ENCODE measurements at regions not wholly inside any gene's neighbourhood (a gene's known extent, or its start where the extent isn't known, plus 50 kb on each side); places are given as distances from the start of the nearest gene placed in this dataset.
"Not testable (repeated sequence)": the region's sequence is repeated elsewhere in the genome, so short reads cannot be mapped to it uniquely, and the experiment has no call there.

DNA sequence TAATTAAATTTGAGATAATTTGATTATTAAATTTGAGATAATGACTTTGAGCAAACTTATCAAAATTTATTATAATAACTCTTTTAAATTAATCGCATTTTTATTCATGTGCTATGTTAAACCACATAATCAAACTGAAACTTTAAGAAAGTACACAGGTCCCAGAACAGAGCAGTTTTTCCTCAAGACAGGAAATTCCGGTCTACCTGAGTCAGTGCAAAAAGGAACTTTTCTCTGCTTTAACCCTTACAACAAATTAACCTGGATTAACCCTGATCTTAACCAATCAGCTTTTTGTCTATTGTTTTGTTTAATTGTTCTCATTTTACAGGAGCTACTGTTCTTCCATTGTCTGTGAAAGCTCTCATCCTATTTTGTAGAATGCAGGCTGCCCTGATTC, 195.1 kb downstream of the SPATA31A1 start:
- H3F3A ChIP-seq (ENCODE audit: control insufficient read depth, insufficient read depth); H3K27me3 ChIP-seq (ENCODE audit: control insufficient read depth, low read length); H4K20me1 ChIP-seq (ENCODE audit: control insufficient read depth, insufficient read depth, low read depth, low read length); H3K36me3 ChIP-seq (ENCODE audit: control insufficient read depth, low read length); H3K4me2 ChIP-seq (ENCODE audit: low read length); H3K9me2 ChIP-seq (replicated peaks; ENCODE audit: control insufficient read depth, low read length); H3K4me1 ChIP-seq (ENCODE audit: control insufficient read depth, low read length); H3K4me3 ChIP-seq (ENCODE audit: low read length); H3K79me2 ChIP-seq (ENCODE audit: control insufficient read depth, low read length); H3K9me3 ChIP-seq (ENCODE audit: control insufficient read depth, insufficient read depth, low read length); H3K27ac ChIP-seq (ENCODE audit: low read depth, low read length): not testable (repeated sequence)

DNA sequence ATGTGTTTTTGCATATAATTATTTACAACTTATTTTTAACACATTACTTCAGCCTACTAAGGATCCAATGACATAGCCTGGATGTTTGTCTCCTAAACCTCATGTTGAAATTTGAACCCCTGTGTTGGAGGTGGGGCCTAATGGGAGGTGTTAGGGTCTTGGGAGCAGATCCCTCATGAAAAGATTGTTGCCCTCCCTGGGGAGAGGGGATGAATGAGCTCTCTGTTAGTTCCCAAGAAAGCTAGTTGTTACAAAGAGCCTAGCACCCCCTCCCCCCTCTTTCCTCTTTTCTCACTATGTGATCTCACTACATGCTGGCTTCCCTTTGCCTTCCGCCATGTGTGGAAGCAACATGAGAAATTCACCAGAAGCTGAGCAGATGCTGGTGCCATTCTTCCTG, 196.1 kb downstream of the SPATA31A1 start:
- not testable (repeated sequence) for H3K4me1 ChIP-seq (ENCODE audit: control insufficient read depth, low read length); H3F3A ChIP-seq (ENCODE audit: control insufficient read depth, insufficient read depth); H3K4me3 ChIP-seq (ENCODE audit: low read length); H3K9me2 ChIP-seq (replicated peaks; ENCODE audit: control insufficient read depth, low read length); H3K4me2 ChIP-seq (ENCODE audit: low read length); H3K79me2 ChIP-seq (ENCODE audit: control insufficient read depth, low read length); H4K20me1 ChIP-seq (ENCODE audit: control insufficient read depth, insufficient read depth, low read depth, low read length); H3K27me3 ChIP-seq (ENCODE audit: control insufficient read depth, low read length); H3K9me3 ChIP-seq (ENCODE audit: control insufficient read depth, insufficient read depth, low read length); H3K27ac ChIP-seq (ENCODE audit: low read depth, low read length); H3K36me3 ChIP-seq (ENCODE audit: control insufficient read depth, low read length)

DNA sequence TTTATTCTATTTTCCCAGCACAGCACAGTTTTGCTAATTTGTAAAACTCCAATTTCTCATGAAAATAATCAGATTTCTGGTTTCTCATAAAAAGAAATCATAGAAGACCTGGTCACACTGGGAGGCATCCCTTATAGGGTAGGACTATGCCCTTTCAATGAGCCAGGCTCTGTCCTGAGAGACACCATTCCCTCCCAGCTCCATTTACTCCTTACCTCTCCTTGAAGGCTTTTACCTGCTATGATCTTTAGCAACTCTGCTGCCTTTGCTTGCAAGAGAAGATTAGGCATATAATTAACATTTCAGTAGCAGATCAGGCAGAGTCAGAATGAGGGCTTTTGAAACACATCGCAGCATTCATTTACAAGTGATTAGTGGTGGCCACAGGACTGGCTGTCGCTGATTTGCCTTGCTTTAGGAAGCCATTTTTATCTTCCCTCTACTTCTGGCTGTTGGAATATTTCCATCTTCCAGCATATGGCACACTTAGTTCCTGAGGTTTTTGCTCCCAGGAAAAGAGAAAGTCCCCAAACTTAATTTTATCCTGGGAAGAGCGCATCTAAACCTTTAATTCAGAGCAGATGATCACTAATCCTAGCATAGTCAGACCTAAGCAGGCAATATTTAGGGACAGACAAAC, 196.9 kb downstream of the SPATA31A1 start:
- not testable (repeated sequence) for H3K4me2 ChIP-seq (ENCODE audit: low read length); H3K36me3 ChIP-seq (ENCODE audit: control insufficient read depth, low read length); H3K27me3 ChIP-seq (ENCODE audit: control insufficient read depth, low read length); H3F3A ChIP-seq (ENCODE audit: control insufficient read depth, insufficient read depth); H3K27ac ChIP-seq (ENCODE audit: low read depth, low read length); H3K79me2 ChIP-seq (ENCODE audit: control insufficient read depth, low read length); H4K20me1 ChIP-seq (ENCODE audit: control insufficient read depth, insufficient read depth, low read depth, low read length); H3K9me2 ChIP-seq (replicated peaks; ENCODE audit: control insufficient read depth, low read length); H3K9me3 ChIP-seq (ENCODE audit: control insufficient read depth, insufficient read depth, low read length); H3K4me1 ChIP-seq (ENCODE audit: control insufficient read depth, low read length); H3K4me3 ChIP-seq (ENCODE audit: low read length)

DNA sequence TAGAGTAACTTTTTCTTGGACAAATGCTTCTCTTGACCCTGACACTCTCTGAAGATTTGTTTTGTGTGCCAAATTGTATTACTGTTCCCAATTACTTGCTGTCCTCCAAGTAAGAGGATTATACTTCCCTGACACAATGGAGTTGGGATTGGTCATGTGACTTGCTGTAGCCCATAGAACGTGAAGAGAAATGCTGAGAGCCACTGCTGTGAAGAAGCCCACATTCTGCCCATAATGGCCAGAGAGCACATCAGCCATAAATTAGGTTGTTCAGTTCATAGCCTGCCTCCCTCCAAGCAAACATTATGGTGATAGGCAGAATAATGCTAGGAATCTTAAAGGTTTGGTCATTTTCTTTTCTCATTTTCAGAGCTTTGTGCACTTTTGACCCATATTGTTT, 198.9 kb downstream of the SPATA31A1 start:
- H3K36me3 ChIP-seq (ENCODE audit: control insufficient read depth, low read length); H3K4me2 ChIP-seq (ENCODE audit: low read length); H3K9me3 ChIP-seq (ENCODE audit: control insufficient read depth, insufficient read depth, low read length); H3K4me3 ChIP-seq (ENCODE audit: low read length); H3K9me2 ChIP-seq (replicated peaks; ENCODE audit: control insufficient read depth, low read length); H3K4me1 ChIP-seq (ENCODE audit: control insufficient read depth, low read length); H3K27ac ChIP-seq (ENCODE audit: low read depth, low read length); H3K27me3 ChIP-seq (ENCODE audit: control insufficient read depth, low read length); H3F3A ChIP-seq (ENCODE audit: control insufficient read depth, insufficient read depth); H4K20me1 ChIP-seq (ENCODE audit: control insufficient read depth, insufficient read depth, low read depth, low read length); H3K79me2 ChIP-seq (ENCODE audit: control insufficient read depth, low read length): not testable (repeated sequence)

DNA sequence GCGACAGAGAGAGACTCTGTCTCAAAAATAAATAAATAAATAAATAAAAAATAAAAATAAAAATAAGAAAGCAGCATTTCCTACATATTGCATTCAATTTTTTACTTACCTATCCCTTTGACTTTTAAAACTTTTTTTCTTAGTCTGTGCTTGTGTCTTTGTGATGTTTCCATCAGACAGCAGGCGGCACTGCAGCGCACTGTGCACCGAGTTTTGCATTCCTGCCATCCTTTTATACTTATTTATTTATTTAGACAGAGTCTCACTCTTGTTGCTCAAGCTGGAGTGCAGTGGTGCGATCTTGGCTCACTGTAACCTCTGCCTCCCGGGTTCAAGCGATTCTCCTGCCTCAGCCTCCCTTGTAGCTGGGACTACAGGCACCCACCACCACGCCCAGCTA, 203.9 kb downstream of the SPATA31A1 start:
- not testable (repeated sequence) for H3K9me2 ChIP-seq (replicated peaks; ENCODE audit: control insufficient read depth, low read length); H3K4me2 ChIP-seq (ENCODE audit: low read length); H3K4me3 ChIP-seq (ENCODE audit: low read length); H3K27me3 ChIP-seq (ENCODE audit: control insufficient read depth, low read length); H3K4me1 ChIP-seq (ENCODE audit: control insufficient read depth, low read length); H3K79me2 ChIP-seq (ENCODE audit: control insufficient read depth, low read length); H3F3A ChIP-seq (ENCODE audit: control insufficient read depth, insufficient read depth); H3K36me3 ChIP-seq (ENCODE audit: control insufficient read depth, low read length); H3K27ac ChIP-seq (ENCODE audit: low read depth, low read length); H3K9me3 ChIP-seq (ENCODE audit: control insufficient read depth, insufficient read depth, low read length); H4K20me1 ChIP-seq (ENCODE audit: control insufficient read depth, insufficient read depth, low read depth, low read length)

GRCh38 chr9:39566782-39567181, 211.3 kb downstream of the SPATA31A1 start:
- not testable (repeated sequence) for H3K4me3 ChIP-seq (ENCODE audit: low read length); H3K36me3 ChIP-seq (ENCODE audit: control insufficient read depth, low read length); H4K20me1 ChIP-seq (ENCODE audit: control insufficient read depth, insufficient read depth, low read depth, low read length); H3K27me3 ChIP-seq (ENCODE audit: control insufficient read depth, low read length); H3K4me1 ChIP-seq (ENCODE audit: control insufficient read depth, low read length); H3K79me2 ChIP-seq (ENCODE audit: control insufficient read depth, low read length); H3K4me2 ChIP-seq (ENCODE audit: low read length); H3K9me3 ChIP-seq (ENCODE audit: control insufficient read depth, insufficient read depth, low read length); H3K27ac ChIP-seq (ENCODE audit: low read depth, low read length); H3K9me2 ChIP-seq (replicated peaks; ENCODE audit: control insufficient read depth, low read length); H3F3A ChIP-seq (ENCODE audit: control insufficient read depth, insufficient read depth)

- H3K27me3 ChIP-seq (ENCODE audit: control insufficient read depth, low read length); H3K4me1 ChIP-seq (ENCODE audit: control insufficient read depth, low read length); H3K36me3 ChIP-seq (ENCODE audit: control insufficient read depth, low read length); H3F3A ChIP-seq (ENCODE audit: control insufficient read depth, insufficient read depth); H4K20me1 ChIP-seq (ENCODE audit: control insufficient read depth, insufficient read depth, low read depth, low read length); H3K4me3 ChIP-seq (ENCODE audit: low read length); H3K27ac ChIP-seq (ENCODE audit: low read depth, low read length); H3K9me2 ChIP-seq (replicated peaks; ENCODE audit: control insufficient read depth, low read length); H3K9me3 ChIP-seq (ENCODE audit: control insufficient read depth, insufficient read depth, low read length); H3K79me2 ChIP-seq (ENCODE audit: control insufficient read depth, low read length); H3K4me2 ChIP-seq (ENCODE audit: low read length): not testable (repeated sequence)
Observed at GRCh38 chr9:39567396-39567795, 211.9 kb downstream of the SPATA31A1 start.

- H3K4me2 ChIP-seq (ENCODE audit: low read length); H3K27ac ChIP-seq (ENCODE audit: low read depth, low read length); H3K4me1 ChIP-seq (ENCODE audit: control insufficient read depth, low read length); H3K9me2 ChIP-seq (replicated peaks; ENCODE audit: control insufficient read depth, low read length); H3K36me3 ChIP-seq (ENCODE audit: control insufficient read depth, low read length); H3K4me3 ChIP-seq (ENCODE audit: low read length); H4K20me1 ChIP-seq (ENCODE audit: control insufficient read depth, insufficient read depth, low read depth, low read length); H3K79me2 ChIP-seq (ENCODE audit: control insufficient read depth, low read length); H3K27me3 ChIP-seq (ENCODE audit: control insufficient read depth, low read length); H3K9me3 ChIP-seq (ENCODE audit: control insufficient read depth, insufficient read depth, low read length); H3F3A ChIP-seq (ENCODE audit: control insufficient read depth, insufficient read depth): not testable (repeated sequence)
Observed at GRCh38 chr9:39568900-39569299, 213.4 kb downstream of the SPATA31A1 start.
